KOPT-K1 (cell line): ENCODE measurements at regions not wholly inside any gene's neighbourhood (a gene's known extent, or its start where the extent isn't known, plus 50 kb on each side); places are given as distances from the start of the nearest gene placed in this dataset.

Experiments used
- H3K27ac ChIP-seq: fragments of 200-600 bp; sonication (generic); 2 replicates; pipeline ENCODE4 v1.5.1; 2016; ENCODE audit warnings: antibody characterized with exemption, mild to moderate bottlenecking, low read depth, low read length; ENCODE audit not compliant: poor library complexity, severe bottlenecking
- H3K36me3 ChIP-seq: fragments of 200-600 bp; sonication (generic); 2 replicates; pipeline ENCODE4 v1.5.1; 2017; ENCODE audit warnings: antibody characterized with exemption, mild to moderate bottlenecking, low read length, moderate library complexity; ENCODE audit not compliant: insufficient read depth
- H3K9me3 ChIP-seq: fragments of 200-600 bp; sonication (generic); 2 replicates; pipeline ENCODE4 v1.5.1; 2017; ENCODE audit warnings: antibody characterized with exemption, low read length, mild to moderate bottlenecking; ENCODE audit not compliant: insufficient read depth, poor library complexity, severe bottlenecking

- H3K9me3 ChIP-seq = no peaks in the 10 kb centered on the region
- no peaks in the 10 kb centered on the region for H3K36me3 ChIP-seq
- H3K27ac ChIP-seq = no peak overlapping the region
Observed at GRCh38 chr5:118258223-118258622, 730.1 kb downstream of the DTWD2 start.

- Histone ChIP-seq H3K27ac (no peak overlapping the region), H3K9me3 (no peaks in the 10 kb centered on the region), H3K36me3 (no peaks in the 10 kb centered on the region)
Observed at GRCh38 chr5:118257066-118257465, 731.3 kb downstream of the DTWD2 start.

- peaks cover 1% of the 10 kb centered on the region for H3K9me3 ChIP-seq
- no peaks in the 10 kb centered on the region for H3K36me3 ChIP-seq
- no peak overlapping the region for H3K27ac ChIP-seq
Observed at GRCh38 chr5:118253225-118254061, 734.9 kb downstream of the DTWD2 start.

- H3K36me3 ChIP-seq = no peaks in the 10 kb centered on the region
- H3K9me3 ChIP-seq = peaks cover 6% of the 10 kb centered on the region
- no peak overlapping the region for H3K27ac ChIP-seq
Observed at GRCh38 chr5:118249386-118249785, 739.0 kb downstream of the DTWD2 start.

- Histone ChIP-seq H3K36me3 (no peaks in the 10 kb centered on the region), H3K27ac (no peak overlapping the region), H3K9me3 (peaks cover 6% of the 10 kb centered on the region)
Observed at GRCh38 chr5:118247458-118247857, 740.9 kb downstream of the DTWD2 start.

- Histone ChIP-seq H3K36me3 (no peaks in the 10 kb centered on the region), H3K27ac (no peak overlapping the region), H3K9me3 (peaks cover 6% of the 10 kb centered on the region)
Observed at GRCh38 chr5:118243613-118244012, 744.7 kb downstream of the DTWD2 start.

- peaks cover 1% of the 10 kb centered on the region for H3K9me3 ChIP-seq
- H3K27ac ChIP-seq = no peak overlapping the region
- H3K36me3 ChIP-seq = no peaks in the 10 kb centered on the region
Observed at GRCh38 chr5:118243068-118243467, 745.3 kb downstream of the DTWD2 start.

- Histone ChIP-seq H3K36me3 (no peaks in the 10 kb centered on the region), H3K9me3 (no peaks in the 10 kb centered on the region), H3K27ac (no peak overlapping the region)
Observed at GRCh38 chr5:118236108-118236849, 752.1 kb downstream of the DTWD2 start.

GRCh38 chr5:118233606-118234005 lies 754.7 kb downstream of the DTWD2 start:
- Histone ChIP-seq H3K9me3 (no peaks in the 10 kb centered on the region), H3K27ac (no peak overlapping the region), H3K36me3 (no peaks in the 10 kb centered on the region)

GRCh38 chr5:118228489-118228888 lies 759.9 kb downstream of the DTWD2 start:
- no peaks in the 10 kb centered on the region for H3K36me3 ChIP-seq
- no peak overlapping the region for H3K27ac ChIP-seq
- no peaks in the 10 kb centered on the region for H3K9me3 ChIP-seq

GRCh38 chr5:118224546-118224945 lies 763.8 kb downstream of the DTWD2 start:
- Histone ChIP-seq H3K9me3 (no peaks in the 10 kb centered on the region), H3K27ac (no peak overlapping the region), H3K36me3 (no peaks in the 10 kb centered on the region)

GRCh38 chr5:118220556-118221195 lies 767.7 kb downstream of the DTWD2 start:
- Histone ChIP-seq H3K36me3 (no peaks in the 10 kb centered on the region), H3K9me3 (no peaks in the 10 kb centered on the region), H3K27ac (no peak overlapping the region)

GRCh38 chr5:118211606-118212005 lies 776.7 kb downstream of the DTWD2 start:
- H3K27ac ChIP-seq = no peak overlapping the region
- no peaks in the 10 kb centered on the region for H3K36me3 ChIP-seq
- H3K9me3 ChIP-seq = peaks cover 21% of the 10 kb centered on the region

- H3K36me3 ChIP-seq = no peaks in the 10 kb centered on the region
- no peak overlapping the region for H3K27ac ChIP-seq
- H3K9me3 ChIP-seq = peaks cover 21% of the 10 kb centered on the region
Observed at GRCh38 chr5:118208031-118208453, 780.3 kb downstream of the DTWD2 start.

GRCh38 chr5:118199801-118200200 lies 788.5 kb downstream of the DTWD2 start:
- Histone ChIP-seq H3K27ac (no peak overlapping the region), H3K9me3 (no peaks in the 10 kb centered on the region), H3K36me3 (no peaks in the 10 kb centered on the region)
